ENCODE measurements at regions not wholly inside any gene's neighbourhood (a gene's known extent, or its start where the extent isn't known, plus 50 kb on each side); places are given as distances from the start of the nearest gene placed in this dataset.

DNA sequence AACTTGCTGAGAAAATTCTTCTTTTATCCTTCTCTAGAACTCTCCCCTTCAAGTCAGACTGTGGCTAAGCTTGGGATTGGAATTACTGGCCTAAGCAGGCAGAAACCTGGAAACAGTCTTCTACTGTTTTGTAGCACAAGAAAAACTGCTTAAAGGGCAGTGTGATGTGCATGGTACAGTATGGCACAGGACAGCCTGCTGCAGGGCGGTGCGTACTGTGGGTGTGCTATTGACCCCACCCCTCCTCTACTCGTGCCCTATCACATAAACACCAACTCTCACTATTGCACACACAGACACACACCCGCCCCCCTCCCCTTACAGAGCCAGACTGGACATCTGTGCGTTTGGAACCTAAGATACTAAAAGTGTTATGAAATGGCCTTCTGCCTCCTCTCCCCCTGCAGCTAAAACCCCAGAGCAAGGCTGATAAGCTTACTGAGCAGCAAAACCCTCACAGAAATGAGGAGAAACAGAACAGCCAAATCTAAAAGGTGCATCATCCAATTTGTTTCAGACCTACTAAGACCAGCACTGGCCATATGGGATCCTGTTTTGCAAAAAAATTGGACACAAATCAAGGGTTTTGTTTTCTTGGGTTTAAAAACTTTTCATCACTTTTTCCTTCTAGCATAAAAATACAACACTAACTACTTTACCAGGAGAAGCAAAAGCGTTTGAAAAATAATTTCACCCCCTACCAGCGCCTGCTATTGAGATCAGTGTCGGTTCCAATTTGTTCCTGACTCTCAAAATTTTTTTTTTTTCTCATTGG lies 355.8 kb upstream of the LYPLAL1 start:
- TF ChIP-seq, protein P1, sequence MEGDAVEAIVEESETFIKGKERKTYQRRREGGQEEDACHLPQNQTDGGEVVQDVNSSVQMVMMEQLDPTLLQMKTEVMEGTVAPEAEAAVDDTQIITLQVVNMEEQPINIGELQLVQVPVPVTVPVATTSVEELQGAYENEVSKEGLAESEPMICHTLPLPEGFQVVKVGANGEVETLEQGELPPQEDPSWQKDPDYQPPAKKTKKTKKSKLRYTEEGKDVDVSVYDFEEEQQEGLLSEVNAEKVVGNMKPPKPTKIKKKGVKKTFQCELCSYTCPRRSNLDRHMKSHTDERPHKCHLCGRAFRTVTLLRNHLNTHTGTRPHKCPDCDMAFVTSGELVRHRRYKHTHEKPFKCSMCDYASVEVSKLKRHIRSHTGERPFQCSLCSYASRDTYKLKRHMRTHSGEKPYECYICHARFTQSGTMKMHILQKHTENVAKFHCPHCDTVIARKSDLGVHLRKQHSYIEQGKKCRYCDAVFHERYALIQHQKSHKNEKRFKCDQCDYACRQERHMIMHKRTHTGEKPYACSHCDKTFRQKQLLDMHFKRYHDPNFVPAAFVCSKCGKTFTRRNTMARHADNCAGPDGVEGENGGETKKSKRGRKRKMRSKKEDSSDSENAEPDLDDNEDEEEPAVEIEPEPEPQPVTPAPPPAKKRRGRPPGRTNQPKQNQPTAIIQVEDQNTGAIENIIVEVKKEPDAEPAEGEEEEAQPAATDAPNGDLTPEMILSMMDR (conservative IDR thresholded peaks at IDR 0.05; ENCODE audit: low read depth, low read length): no peak
- no peak overlapping the region for H3K4me3 ChIP-seq (ENCODE audit: low read length)
- DNase-seq (ENCODE audit: low read depth): peak; percentile 88

DNA sequence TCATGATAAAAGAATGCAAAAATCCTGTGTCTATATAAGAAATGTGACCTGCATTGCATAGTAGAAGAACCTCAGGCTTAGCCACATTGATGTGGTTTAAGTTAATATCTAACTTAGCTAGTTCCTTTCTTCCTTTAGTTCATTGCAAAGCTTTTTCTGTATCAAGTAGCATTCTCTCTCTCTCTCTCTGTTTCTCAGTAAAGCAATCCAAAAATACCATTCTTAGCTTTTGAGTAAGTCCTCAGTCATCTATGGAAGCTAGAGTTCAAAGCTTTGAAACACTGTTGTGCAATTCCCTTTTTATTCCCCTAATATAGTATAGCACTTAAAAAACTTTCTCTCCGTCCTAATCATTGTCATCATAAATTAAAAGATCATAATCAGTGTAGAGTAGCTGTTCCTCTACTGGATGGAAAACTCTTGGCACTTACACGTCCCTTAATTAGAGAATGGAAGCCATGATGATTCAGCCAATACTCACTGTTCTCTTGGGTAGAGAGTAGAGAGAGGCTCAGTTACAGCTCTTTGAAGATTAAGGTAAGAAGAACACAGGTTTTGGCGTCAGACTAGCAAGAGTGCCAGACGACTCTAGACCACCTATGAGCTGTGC lies 350.3 kb upstream of the LYPLAL1 start:
- DNase-seq (ENCODE audit: low read depth): peak; percentile 63
- TF ChIP-seq, protein P1 (conservative IDR thresholded peaks at IDR 0.05; ENCODE audit: low read depth, low read length): no peak
- H3K4me3 ChIP-seq (ENCODE audit: low read length): no peak overlapping the region

DNA sequence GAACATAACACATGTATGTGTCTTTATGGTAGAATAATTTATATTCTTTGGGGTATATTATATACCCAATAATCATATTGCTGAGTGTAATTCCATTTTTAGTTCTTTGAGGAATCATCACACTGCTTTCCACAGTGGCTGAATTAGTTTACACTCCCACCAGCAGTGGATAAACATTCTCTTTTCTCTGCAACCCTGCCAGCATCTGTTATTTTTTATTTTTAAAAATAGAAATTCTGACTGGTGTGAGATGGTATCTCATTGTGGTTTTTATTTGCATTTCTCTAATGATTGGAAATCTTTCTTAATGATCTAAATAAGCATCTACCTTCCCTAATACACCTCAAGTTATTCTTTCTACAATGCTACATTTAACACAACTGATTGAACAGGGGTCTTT lies 346.2 kb upstream of the LYPLAL1 start:
- TF ChIP-seq, protein P1 (conservative IDR thresholded peaks at IDR 0.05; ENCODE audit: low read depth, low read length): no peak
- no peak for DNase-seq (ENCODE audit: low read depth)
- no peak overlapping the region for H3K4me3 ChIP-seq (ENCODE audit: low read length)

DNA sequence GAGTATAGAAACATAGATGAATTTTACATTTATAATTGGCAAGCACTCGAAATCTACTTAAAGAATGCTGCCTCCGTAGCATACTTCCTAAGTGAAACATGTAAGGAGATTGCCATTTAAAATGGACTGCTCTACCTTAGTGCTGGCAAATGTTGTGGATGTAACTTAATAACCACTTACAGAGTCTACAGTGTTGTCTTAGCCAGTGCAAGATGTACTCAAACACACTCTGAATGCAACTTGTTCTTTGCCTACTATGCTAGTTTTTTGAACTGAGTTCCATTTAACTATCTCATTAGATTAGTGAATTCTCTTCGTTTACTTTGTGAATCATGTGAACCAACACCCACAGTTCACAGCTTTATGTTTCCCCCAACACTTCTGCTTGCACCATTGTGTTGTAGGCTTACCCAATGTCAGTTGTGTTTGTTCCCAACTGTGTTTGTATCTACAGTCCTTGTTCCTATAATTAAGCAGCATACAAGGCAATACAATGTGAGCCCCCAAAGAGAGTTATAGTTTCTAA lies 345.5 kb upstream of the LYPLAL1 start:
- DNase-seq (ENCODE audit: low read depth): no peak
- TF ChIP-seq, protein P1 (conservative IDR thresholded peaks at IDR 0.05; ENCODE audit: low read depth, low read length): no peak
- H3K4me3 ChIP-seq (ENCODE audit: low read length): no peak overlapping the region

DNA sequence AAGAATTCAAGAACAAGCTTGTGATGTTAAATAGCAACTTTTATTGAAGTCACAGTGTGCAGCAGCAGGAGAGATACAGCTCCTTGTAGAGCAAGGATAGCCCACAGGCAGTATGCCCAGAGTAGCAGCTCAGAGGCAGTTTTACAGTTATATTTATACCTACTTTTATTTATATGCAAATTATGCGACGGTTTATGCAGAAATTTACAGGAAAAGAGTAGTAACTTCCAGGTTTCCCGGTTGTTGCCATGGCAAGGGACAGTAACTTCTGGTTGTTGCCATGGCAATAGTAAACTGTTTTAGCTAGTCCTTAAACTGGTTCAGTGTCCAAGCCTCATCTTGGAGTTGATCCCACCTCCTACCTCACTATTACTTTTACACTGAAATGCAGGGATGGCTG lies 344.6 kb upstream of the LYPLAL1 start:
- TF ChIP-seq, protein P1 (conservative IDR thresholded peaks at IDR 0.05; ENCODE audit: low read depth, low read length): no peak
- DNase-seq (ENCODE audit: low read depth): no peak
- no peak overlapping the region for H3K4me3 ChIP-seq (ENCODE audit: low read length)

DNA sequence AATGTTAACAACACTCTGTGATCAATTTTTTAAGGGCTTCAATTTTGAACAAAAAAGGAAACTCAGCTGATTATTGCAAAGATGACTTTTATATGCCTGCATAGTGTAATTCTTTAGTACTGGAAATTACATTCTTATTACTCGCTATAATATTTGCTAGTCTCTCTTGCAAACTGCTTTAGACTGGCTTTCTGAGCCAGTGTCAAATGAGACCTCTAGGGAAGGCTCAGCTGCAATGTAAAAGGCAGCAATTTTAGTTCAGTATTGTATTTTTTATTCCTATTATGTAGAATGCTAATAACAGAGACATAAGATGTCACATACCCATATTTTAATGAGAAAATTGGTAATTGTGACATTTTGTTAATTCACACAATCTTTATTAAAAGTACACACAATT lies 338.1 kb upstream of the LYPLAL1 start:
- DNase-seq (ENCODE audit: low read depth): no peak
- no peak overlapping the region for H3K4me3 ChIP-seq (ENCODE audit: low read length)
- TF ChIP-seq, protein P1 (conservative IDR thresholded peaks at IDR 0.05; ENCODE audit: low read depth, low read length): no peak

DNA sequence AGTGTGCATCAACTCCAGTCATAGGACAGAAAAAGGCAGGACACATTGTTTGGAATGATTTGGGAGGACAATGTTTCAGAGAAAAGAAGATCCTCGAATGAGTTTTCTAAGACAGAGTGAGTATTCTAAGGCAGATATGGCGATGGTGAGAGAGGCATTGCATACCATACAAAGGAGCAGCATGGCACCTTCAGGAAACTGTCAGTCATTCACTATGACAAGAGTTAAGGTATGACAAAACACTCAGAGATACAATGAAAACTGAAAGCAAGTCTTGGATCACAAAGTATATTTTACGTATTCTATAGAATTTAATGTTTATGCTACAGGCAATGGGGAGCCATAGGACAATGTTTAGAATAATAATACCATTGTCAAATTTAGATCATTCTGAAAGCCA lies 337.4 kb upstream of the LYPLAL1 start:
- no peak for DNase-seq (ENCODE audit: low read depth)
- TF ChIP-seq, protein P1 (conservative IDR thresholded peaks at IDR 0.05; ENCODE audit: low read depth, low read length): no peak
- no peak overlapping the region for H3K4me3 ChIP-seq (ENCODE audit: low read length)
